Kidney epithelial cell (primary cell): ENCODE measurements at regions not wholly inside any gene's neighbourhood (a gene's known extent, or its start where the extent isn't known, plus 50 kb on each side); places are given as distances from the start of the nearest gene placed in this dataset.
"Not testable (repeated sequence)": the region's sequence is repeated elsewhere in the genome, so short reads cannot be mapped to it uniquely, and the experiment has no call there.

Source experiments
- DNase-seq: peaks from one replicate; pipeline ENCODE4 v3.0.0-alpha.2; 2010; ENCODE audit warnings: low read depth
- H3K27me3 ChIP-seq: 2 replicates; pipeline ENCODE4 v1.6.0; 2011; ENCODE audit warnings: low read length; ENCODE audit not compliant: control insufficient read depth, insufficient read depth
- H3K36me3 ChIP-seq: 2 replicates; pipeline ENCODE4 v1.5.1; 2011; ENCODE audit warnings: low read length; ENCODE audit not compliant: control insufficient read depth, insufficient read depth
- H3K4me3 ChIP-seq: 2 replicates; pipeline ENCODE4 v1.5.1; 2011; ENCODE audit warnings: low read depth, mild to moderate bottlenecking, control low read depth, low read length
- CTCF ChIP-seq: IDR thresholded peaks from 2 replicates; pipeline ENCODE4 v1.5.1; 2011; ENCODE audit warnings: mild to moderate bottlenecking, moderate library complexity, low read length, control low read depth, inconsistent platforms; ENCODE audit not compliant: insufficient read depth, poor library complexity, severe bottlenecking

GRCh38 chr21:18117176-18117575, 127.5 kb upstream of the CHODL start:
- Histone ChIP-seq H3K36me3 (no peaks in the 10 kb centered on the region), H3K4me3 (no peak overlapping the region), H3K27me3 (no peaks in the 10 kb centered on the region)
- DNase-seq: no peak
- no peak for TF ChIP-seq CTCF

- TF ChIP-seq CTCF: no peak
- Histone ChIP-seq H3K4me3 (no peak overlapping the region), H3K27me3 (no peaks in the 10 kb centered on the region), H3K36me3 (no peaks in the 10 kb centered on the region)
- no peak for DNase-seq
Observed at GRCh38 chr21:18114810-18115209, 129.8 kb upstream of the CHODL start.

GRCh38 chr21:18104802-18105201, 139.8 kb upstream of the CHODL start:
- Histone ChIP-seq H3K27me3 (no peaks in the 10 kb centered on the region), H3K4me3 (no peak overlapping the region), H3K36me3 (no peaks in the 10 kb centered on the region)
- TF ChIP-seq CTCF: no peak
- DNase-seq: no peak

- not testable (repeated sequence) for H3K4me3 ChIP-seq, H3K36me3 ChIP-seq, DNase-seq, H3K27me3 ChIP-seq
Observed at GRCh38 chr21:18096413-18096812, 148.2 kb upstream of the CHODL start.

- no peak for DNase-seq
- TF ChIP-seq CTCF: no peak
- H3K27me3 ChIP-seq: no peaks in the 10 kb centered on the region
Observed at GRCh38 chr21:18089786-18090185, 154.8 kb upstream of the CHODL start.

GRCh38 chr21:18070392-18070791, 174.2 kb upstream of the CHODL start:
- Histone ChIP-seq H3K27me3 (no peaks in the 10 kb centered on the region), H3K36me3 (no peaks in the 10 kb centered on the region), H3K4me3 (no peak overlapping the region)
- DNase-seq: no peak
- no peak for TF ChIP-seq CTCF

More at GRCh38 chr21:18089786-18090185, 154.8 kb upstream of the CHODL start:
- Histone ChIP-seq H3K36me3 (no peaks in the 10 kb centered on the region), H3K4me3 (no peak overlapping the region)
